ENCODE measurements at regions not wholly inside any gene's neighbourhood (a gene's known extent, or its start where the extent isn't known, plus 50 kb on each side); places are given as distances from the start of the nearest gene placed in this dataset.

DNA sequence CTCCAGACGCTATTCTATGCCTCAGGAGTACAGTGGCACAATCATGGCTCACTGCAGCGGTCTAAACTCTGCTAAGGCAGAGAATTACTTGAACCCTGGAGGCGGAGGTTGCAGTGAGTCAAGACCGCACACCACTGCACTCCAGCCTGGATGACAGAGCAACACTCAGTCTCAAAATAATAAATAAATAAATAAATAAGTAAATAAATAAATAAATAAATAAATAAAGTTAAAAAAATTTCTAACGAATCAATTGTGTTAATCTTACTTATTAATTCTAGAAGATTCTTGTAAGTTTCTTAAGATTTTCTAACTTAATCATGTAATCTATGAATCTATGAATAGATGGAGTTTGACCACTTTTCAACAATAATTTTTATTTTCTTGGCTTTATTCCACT lies 621.4 kb upstream of the POT1 start:
- ChIA-PET POLR2A (no interaction called here), CTCF (no interaction called here)
- H3K4me1 ChIP-seq (ENCODE audit: control extremely low read depth in 1 of 4, control insufficient read depth in 4 of 4, insufficient read depth in 4 of 4, low read length in 3 of 4): no peaks in the 10 kb centered on the region
- H3K4me3 ChIP-seq (ENCODE audit: control insufficient read depth in 1 of 7, extremely low read depth in 1 of 7, insufficient read depth in 4 of 7, low read depth in 2 of 7, low read length in 6 of 7): peak overlapping the region in 1 of 7 experiments; percentile 21
- no peaks in the 10 kb centered on the region for H3K36me3 ChIP-seq (ENCODE audit: control insufficient read depth in 4 of 4, insufficient read depth in 4 of 4, low read length in 3 of 4)
- H3K27ac ChIP-seq (ENCODE audit: insufficient read depth in 1 of 2, low read depth in 1 of 2, low read length in 2 of 2, poor library complexity in 1 of 2, severe bottlenecking in 2 of 2): no peak overlapping the region
- 100% methylated on average over 2 of the region's 5 CpGs for WGBS (ENCODE audit: insufficient coverage)
- H3K9me3 ChIP-seq (ENCODE audit: control extremely low read depth in 1 of 5, control insufficient read depth in 4 of 5, insufficient read depth in 2 of 5, low read depth in 1 of 5, low read length in 4 of 5): no peaks in the 10 kb centered on the region
- DNase-seq: no peak
- no peaks in the 10 kb centered on the region for H3K27me3 ChIP-seq (replicated peaks in 2 of 5; ENCODE audit: control insufficient read depth in 4 of 5, insufficient read depth in 5 of 5, low read length in 4 of 5)

- CTCF ChIA-PET: interaction anchor here (1.5 kb wide), 1 partner anchor 12 kb away, joined by 3 read pairs; no protein-coding TSS in a partner anchor
- DNase-seq: no peak
- Histone ChIP-seq H3K36me3 (ENCODE audit: control insufficient read depth in 4 of 4, insufficient read depth in 4 of 4, low read length in 3 of 4) (no peaks in the 10 kb centered on the region), H3K4me3 (ENCODE audit: control insufficient read depth in 1 of 7, extremely low read depth in 1 of 7, insufficient read depth in 4 of 7, low read depth in 2 of 7, low read length in 6 of 7) (no peak overlapping the region), H3K27ac (ENCODE audit: insufficient read depth in 1 of 2, low read depth in 1 of 2, low read length in 2 of 2, poor library complexity in 1 of 2, severe bottlenecking in 2 of 2) (no peak overlapping the region), H3K4me1 (ENCODE audit: control extremely low read depth in 1 of 4, control insufficient read depth in 4 of 4, insufficient read depth in 4 of 4, low read length in 3 of 4) (no peaks in the 10 kb centered on the region), H3K27me3 (replicated peaks in 2 of 5; ENCODE audit: control insufficient read depth in 4 of 5, insufficient read depth in 5 of 5, low read length in 4 of 5) (no peaks in the 10 kb centered on the region), H3K9me3 (ENCODE audit: control extremely low read depth in 1 of 5, control insufficient read depth in 4 of 5, insufficient read depth in 2 of 5, low read depth in 1 of 5, low read length in 4 of 5) (no peaks in the 10 kb centered on the region)
- POLR2A ChIA-PET: no interaction called here
- WGBS (ENCODE audit: insufficient coverage): 94% methylated on average over 2 of the region's 2 CpGs
Measured at GRCh38 chr7:125547505-125547904, 617.9 kb upstream of the POT1 start.

DNA sequence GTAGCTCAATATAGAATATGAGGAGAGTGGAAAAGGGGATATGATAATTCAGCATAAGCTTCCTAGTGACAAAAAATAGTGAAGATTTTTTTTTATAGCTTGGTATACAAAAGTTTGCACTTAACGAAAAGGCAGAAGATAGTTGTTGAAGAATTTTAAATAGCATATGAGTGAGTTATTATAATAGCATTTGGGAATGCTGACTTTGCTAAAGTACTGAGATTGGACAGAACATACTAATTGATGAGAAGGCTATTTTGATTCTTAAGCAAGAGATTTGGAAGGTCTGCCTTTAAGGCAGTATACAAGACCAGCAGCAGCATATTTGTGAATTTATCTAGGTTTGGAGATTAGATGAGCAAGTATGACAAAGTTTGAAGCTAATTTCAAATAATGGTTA lies 600.9 kb upstream of the POT1 start:
- H3K9me3 ChIP-seq (ENCODE audit: control extremely low read depth in 1 of 5, control insufficient read depth in 4 of 5, insufficient read depth in 2 of 5, low read depth in 1 of 5, low read length in 4 of 5): peaks cover 0 to 3% (median 0%) of the 10 kb centered on the region in 5 experiments
- H3K27ac ChIP-seq (ENCODE audit: insufficient read depth in 1 of 2, low read depth in 1 of 2, low read length in 2 of 2, poor library complexity in 1 of 2, severe bottlenecking in 2 of 2): no peak overlapping the region
- H3K27me3 ChIP-seq (replicated peaks in 2 of 5; ENCODE audit: control insufficient read depth in 4 of 5, insufficient read depth in 5 of 5, low read length in 4 of 5): no peaks in the 10 kb centered on the region
- no peak for DNase-seq
- no peaks in the 10 kb centered on the region for H3K36me3 ChIP-seq (ENCODE audit: control insufficient read depth in 4 of 4, insufficient read depth in 4 of 4, low read length in 3 of 4)
- CTCF ChIA-PET: no interaction called here
- no peaks in the 10 kb centered on the region for H3K4me1 ChIP-seq (ENCODE audit: control extremely low read depth in 1 of 4, control insufficient read depth in 4 of 4, insufficient read depth in 4 of 4, low read length in 3 of 4)
- POLR2A ChIA-PET: no interaction called here
- WGBS (ENCODE audit: insufficient coverage): 92% methylated on average over 1 of the region's 1 CpG
- H3K4me3 ChIP-seq (ENCODE audit: control insufficient read depth in 1 of 7, extremely low read depth in 1 of 7, insufficient read depth in 4 of 7, low read depth in 2 of 7, low read length in 6 of 7): no peak overlapping the region

DNA sequence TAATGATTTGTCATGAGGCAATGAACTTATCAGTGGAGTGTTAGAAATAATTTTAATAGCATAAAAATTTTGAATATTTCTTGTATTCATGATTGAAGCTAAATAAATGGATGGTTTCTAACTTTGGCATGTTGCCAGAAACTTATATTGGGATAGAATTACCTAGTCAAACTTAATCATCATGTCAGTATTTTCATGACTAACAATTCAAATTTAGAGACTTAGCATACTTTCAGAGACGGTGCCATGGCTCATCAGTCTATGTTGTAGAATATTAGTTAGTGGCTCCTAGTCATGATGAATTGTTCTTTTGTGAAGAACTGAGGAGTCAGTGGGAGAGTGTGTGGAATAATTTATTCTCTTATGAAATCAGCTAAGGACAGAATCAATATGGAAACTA lies 599.6 kb upstream of the POT1 start:
- Histone ChIP-seq H3K4me3 (ENCODE audit: control insufficient read depth in 1 of 7, extremely low read depth in 1 of 7, insufficient read depth in 4 of 7, low read depth in 2 of 7, low read length in 6 of 7) (no peak overlapping the region), H3K27ac (ENCODE audit: insufficient read depth in 1 of 2, low read depth in 1 of 2, low read length in 2 of 2, poor library complexity in 1 of 2, severe bottlenecking in 2 of 2) (no peak overlapping the region), H3K27me3 (replicated peaks in 2 of 5; ENCODE audit: control insufficient read depth in 4 of 5, insufficient read depth in 5 of 5, low read length in 4 of 5) (no peaks in the 10 kb centered on the region), H3K9me3 (ENCODE audit: control extremely low read depth in 1 of 5, control insufficient read depth in 4 of 5, insufficient read depth in 2 of 5, low read depth in 1 of 5, low read length in 4 of 5) (peaks cover 0 to 2% (median 0%) of the 10 kb centered on the region in 5 experiments), H3K36me3 (ENCODE audit: control insufficient read depth in 4 of 4, insufficient read depth in 4 of 4, low read length in 3 of 4) (no peaks in the 10 kb centered on the region), H3K4me1 (ENCODE audit: control extremely low read depth in 1 of 4, control insufficient read depth in 4 of 4, insufficient read depth in 4 of 4, low read length in 3 of 4) (no peaks in the 10 kb centered on the region)
- no peak for DNase-seq
- CTCF ChIA-PET: interaction anchor here (1.7 kb wide), 1 partner anchor 10 kb away, joined by 3 read pairs; no protein-coding TSS in a partner anchor
- POLR2A ChIA-PET: no interaction called here
- no CpG with 5 or more reads among the region's 1 CpG for WGBS (ENCODE audit: insufficient coverage)

DNA sequence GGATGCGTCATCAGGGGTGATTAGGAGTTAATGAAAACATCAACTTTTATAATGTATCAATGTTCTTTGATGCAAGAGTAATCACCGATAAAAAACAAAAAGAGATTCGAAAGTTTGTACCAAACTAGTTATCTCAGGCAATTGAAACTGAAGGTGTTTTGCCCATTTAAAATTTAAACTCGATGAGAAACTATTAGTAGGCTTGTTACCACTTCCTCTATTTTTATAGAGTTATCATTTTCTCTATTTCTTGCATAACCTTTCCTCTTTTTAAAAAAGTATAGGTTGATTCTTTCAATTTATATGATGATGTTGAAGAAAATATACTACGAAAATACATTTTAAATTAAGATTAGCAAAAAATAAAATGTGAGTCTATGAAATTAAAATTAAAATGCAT lies 597.3 kb upstream of the POT1 start:
- H3K4me3 ChIP-seq (ENCODE audit: control insufficient read depth in 1 of 7, extremely low read depth in 1 of 7, insufficient read depth in 4 of 7, low read depth in 2 of 7, low read length in 6 of 7): no peak overlapping the region
- WGBS (ENCODE audit: insufficient coverage): no CpG with 5 or more reads among the region's 5 CpGs
- no peaks in the 10 kb centered on the region for H3K36me3 ChIP-seq (ENCODE audit: control insufficient read depth in 4 of 4, insufficient read depth in 4 of 4, low read length in 3 of 4)
- peak in 2 of 3 donors; percentile 10 to 14 for DNase-seq
- H3K27ac ChIP-seq (ENCODE audit: insufficient read depth in 1 of 2, low read depth in 1 of 2, low read length in 2 of 2, poor library complexity in 1 of 2, severe bottlenecking in 2 of 2): no peak overlapping the region
- H3K4me1 ChIP-seq (ENCODE audit: control extremely low read depth in 1 of 4, control insufficient read depth in 4 of 4, insufficient read depth in 4 of 4, low read length in 3 of 4): no peaks in the 10 kb centered on the region
- ChIA-PET CTCF (no interaction called here), POLR2A (no interaction called here)
- no peaks in the 10 kb centered on the region for H3K27me3 ChIP-seq (replicated peaks in 2 of 5; ENCODE audit: control insufficient read depth in 4 of 5, insufficient read depth in 5 of 5, low read length in 4 of 5)
- H3K9me3 ChIP-seq (ENCODE audit: control extremely low read depth in 1 of 5, control insufficient read depth in 4 of 5, insufficient read depth in 2 of 5, low read depth in 1 of 5, low read length in 4 of 5): peaks cover 0 to 2% (median 0%) of the 10 kb centered on the region in 5 experiments

- POLR2A ChIA-PET: no interaction called here
- no peak for DNase-seq
- no peaks in the 10 kb centered on the region for H3K36me3 ChIP-seq (ENCODE audit: control insufficient read depth in 4 of 4, insufficient read depth in 4 of 4, low read length in 3 of 4)
- H3K4me1 ChIP-seq (ENCODE audit: control extremely low read depth in 1 of 4, control insufficient read depth in 4 of 4, insufficient read depth in 4 of 4, low read length in 3 of 4): no peaks in the 10 kb centered on the region
- peaks cover 0 to 2% (median 0%) of the 10 kb centered on the region in 5 experiments for H3K9me3 ChIP-seq (ENCODE audit: control extremely low read depth in 1 of 5, control insufficient read depth in 4 of 5, insufficient read depth in 2 of 5, low read depth in 1 of 5, low read length in 4 of 5)
- CTCF ChIA-PET: no interaction called here
- no CpG with 5 or more reads among the region's 1 CpG for WGBS (ENCODE audit: insufficient coverage)
- H3K4me3 ChIP-seq (ENCODE audit: control insufficient read depth in 1 of 7, extremely low read depth in 1 of 7, insufficient read depth in 4 of 7, low read depth in 2 of 7, low read length in 6 of 7): no peak overlapping the region
- H3K27me3 ChIP-seq (replicated peaks in 2 of 5; ENCODE audit: control insufficient read depth in 4 of 5, insufficient read depth in 5 of 5, low read length in 4 of 5): no peaks in the 10 kb centered on the region
- no peak overlapping the region for H3K27ac ChIP-seq (ENCODE audit: insufficient read depth in 1 of 2, low read depth in 1 of 2, low read length in 2 of 2, poor library complexity in 1 of 2, severe bottlenecking in 2 of 2)
Measured at GRCh38 chr7:125526092-125526491, 596.5 kb upstream of the POT1 start.

- Histone ChIP-seq H3K27ac (ENCODE audit: insufficient read depth in 1 of 2, low read depth in 1 of 2, low read length in 2 of 2, poor library complexity in 1 of 2, severe bottlenecking in 2 of 2) (no peak overlapping the region), H3K9me3 (ENCODE audit: control extremely low read depth in 1 of 5, control insufficient read depth in 4 of 5, insufficient read depth in 2 of 5, low read depth in 1 of 5, low read length in 4 of 5) (no peaks in the 10 kb centered on the region), H3K36me3 (ENCODE audit: control insufficient read depth in 4 of 4, insufficient read depth in 4 of 4, low read length in 3 of 4) (no peaks in the 10 kb centered on the region), H3K4me1 (ENCODE audit: control extremely low read depth in 1 of 4, control insufficient read depth in 4 of 4, insufficient read depth in 4 of 4, low read length in 3 of 4) (no peaks in the 10 kb centered on the region), H3K27me3 (replicated peaks in 2 of 5; ENCODE audit: control insufficient read depth in 4 of 5, insufficient read depth in 5 of 5, low read length in 4 of 5) (no peaks in the 10 kb centered on the region), H3K4me3 (ENCODE audit: control insufficient read depth in 1 of 7, extremely low read depth in 1 of 7, insufficient read depth in 4 of 7, low read depth in 2 of 7, low read length in 6 of 7) (no peak overlapping the region)
- ChIA-PET CTCF (interaction anchor here (0.9 kb wide), 1 partner anchor 118 kb away, joined by 3 read pairs; no protein-coding TSS in a partner anchor), POLR2A (no interaction called here)
- WGBS (ENCODE audit: insufficient coverage): 98% methylated on average over 4 of the region's 4 CpGs
- DNase-seq: no peak
Measured at GRCh38 chr7:125516194-125516593, 586.6 kb upstream of the POT1 start.
